ENCODE measurements at regions not wholly inside any gene's neighbourhood (a gene's known extent, or its start where the extent isn't known, plus 50 kb on each side); places are given as distances from the start of the nearest gene placed in this dataset.

DNA sequence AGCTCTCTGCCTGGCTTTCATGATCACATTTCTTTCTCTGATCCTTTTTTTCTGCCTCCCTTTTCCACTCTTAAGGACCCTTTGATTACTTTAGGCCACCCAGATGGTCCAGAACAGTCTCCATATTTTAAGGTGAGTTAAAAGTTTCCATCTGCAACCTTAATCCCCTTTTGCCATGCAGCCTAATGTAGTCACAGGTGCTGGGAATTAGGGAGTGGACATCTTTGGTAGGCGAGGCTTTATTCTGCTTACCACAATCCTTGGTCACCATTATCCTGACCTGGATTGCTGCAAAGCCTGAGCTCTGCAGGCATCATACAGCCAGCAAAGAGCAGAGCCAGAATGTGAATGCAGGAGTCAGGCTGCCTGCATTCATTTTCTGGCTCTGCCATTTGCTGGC is 95.9 kb downstream of the XCL2 start:
- WGBS, 2 donors = 38 to 86% methylated on average over 1 of the region's 1 CpG
- H3K4me3 ChIP-seq (ENCODE audit: low read length in 2 of 2) = no peak overlapping the region
- ATAC-seq (ENCODE audit: low FRiP score) = no peak
- no peaks in the 10 kb centered on the region for H3K4me1 ChIP-seq (ENCODE audit: control insufficient read depth in 1 of 2, insufficient read depth in 2 of 2, low read length in 2 of 2)
- no peak for DNase-seq
- intact Hi-C loops (cut with DNase I) = no loop called here
- no peaks in the 10 kb centered on the region for H3K27me3 ChIP-seq (ENCODE audit: control insufficient read depth in 1 of 2, insufficient read depth in 2 of 2, low read length in 1 of 2)
- H3K36me3 ChIP-seq (ENCODE audit: control insufficient read depth in 1 of 2, insufficient read depth in 2 of 2, low read length in 1 of 2) = peaks cover 0 to 2% of the 10 kb centered on the region in 2 donors
- H3K27ac ChIP-seq (ENCODE audit: low read depth in 1 of 2, low read length in 2 of 2) = no peak overlapping the region
- peaks cover 2% of the 10 kb centered on the region for H3K9me3 ChIP-seq (ENCODE audit: control insufficient read depth, low read length)

DNA sequence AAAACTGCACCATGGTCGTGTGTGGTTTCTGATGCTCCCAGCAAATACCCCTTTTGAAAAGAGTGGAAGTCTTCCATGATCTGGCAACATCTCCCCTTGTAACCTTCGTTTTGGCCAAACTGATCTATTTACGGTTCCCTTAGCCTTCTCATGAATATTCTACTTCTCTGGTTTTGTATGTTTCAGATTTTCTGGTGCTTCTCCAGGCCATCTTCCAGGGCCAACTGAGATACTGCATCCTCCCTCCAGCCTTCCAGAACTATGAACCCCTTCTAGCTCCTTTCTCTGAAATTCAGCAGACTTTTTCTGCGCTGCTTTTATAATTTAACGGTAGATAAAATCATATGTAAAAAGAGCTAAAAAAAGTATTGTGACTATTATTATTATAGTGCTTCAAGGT is 97.7 kb downstream of the XCL2 start:
- no peak overlapping the region for H3K4me3 ChIP-seq (ENCODE audit: low read length in 2 of 2)
- ATAC-seq (ENCODE audit: low FRiP score) = no peak
- no peaks in the 10 kb centered on the region for H3K27me3 ChIP-seq (ENCODE audit: control insufficient read depth in 1 of 2, insufficient read depth in 2 of 2, low read length in 1 of 2)
- intact Hi-C loops (cut with DNase I) = no loop called here
- DNase-seq = no peak
- no peaks in the 10 kb centered on the region for H3K9me3 ChIP-seq (ENCODE audit: control insufficient read depth, low read length)
- no peak overlapping the region for H3K27ac ChIP-seq (ENCODE audit: low read depth in 1 of 2, low read length in 2 of 2)
- H3K36me3 ChIP-seq (ENCODE audit: control insufficient read depth in 1 of 2, insufficient read depth in 2 of 2, low read length in 1 of 2) = peaks cover 0 to 2% of the 10 kb centered on the region in 2 donors
- 84% methylated on average over 5 of the region's 5 CpGs for WGBS, 2 donors
- no peaks in the 10 kb centered on the region for H3K4me1 ChIP-seq (ENCODE audit: control insufficient read depth in 1 of 2, insufficient read depth in 2 of 2, low read length in 2 of 2)

- intact Hi-C loops (cut with DNase I) = no loop called here
These were observed 99.9 kb downstream of the XCL2 start for GRCh38 chr1:168443899-168444298.

DNA sequence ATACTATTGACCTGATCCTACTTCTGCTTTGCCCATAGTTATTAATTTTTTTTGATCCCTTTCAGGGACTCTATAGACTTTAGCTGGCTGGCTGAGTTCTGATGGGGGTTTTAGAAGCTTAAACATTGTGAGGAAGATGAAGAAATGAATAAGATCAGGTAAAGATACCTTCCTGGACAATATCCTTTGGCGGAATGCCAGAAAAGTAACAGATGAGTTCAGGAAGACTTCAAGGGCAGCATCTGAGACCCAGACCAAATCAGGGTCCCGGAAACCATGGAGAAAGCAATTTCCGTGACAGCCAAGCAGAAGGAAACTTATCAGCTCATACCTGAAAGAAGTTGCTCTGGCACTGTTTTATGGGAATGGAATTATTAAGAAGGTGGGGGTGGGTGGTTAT is 100.4 kb downstream of the XCL2 start:
- no peaks in the 10 kb centered on the region for H3K4me1 ChIP-seq (ENCODE audit: control insufficient read depth in 1 of 2, insufficient read depth in 2 of 2, low read length in 2 of 2)
- ATAC-seq (ENCODE audit: low FRiP score) (no peak), DNase-seq (no peak)
- H3K27me3 ChIP-seq (ENCODE audit: control insufficient read depth in 1 of 2, insufficient read depth in 2 of 2, low read length in 1 of 2) = no peaks in the 10 kb centered on the region
- no peaks in the 10 kb centered on the region for H3K36me3 ChIP-seq (ENCODE audit: control insufficient read depth in 1 of 2, insufficient read depth in 2 of 2, low read length in 1 of 2)
- no peak overlapping the region for H3K4me3 ChIP-seq (ENCODE audit: low read length in 2 of 2)
- H3K27ac ChIP-seq (ENCODE audit: low read depth in 1 of 2, low read length in 2 of 2) = no peak overlapping the region
- intact Hi-C loops (cut with DNase I) = no loop called here
- WGBS, 2 donors = 87% methylated on average over 3 of the region's 3 CpGs
- H3K9me3 ChIP-seq (ENCODE audit: control insufficient read depth, low read length) = no peaks in the 10 kb centered on the region

More at GRCh38 chr1:168443899-168444298, 99.9 kb downstream of the XCL2 start:
- Histone ChIP-seq H3K36me3 (ENCODE audit: control insufficient read depth in 1 of 2, insufficient read depth in 2 of 2, low read length in 1 of 2) (no peaks in the 10 kb centered on the region), H3K4me1 (ENCODE audit: control insufficient read depth in 1 of 2, insufficient read depth in 2 of 2, low read length in 2 of 2) (no peaks in the 10 kb centered on the region), H3K9me3 (ENCODE audit: control insufficient read depth, low read length) (no peaks in the 10 kb centered on the region), H3K4me3 (ENCODE audit: low read length in 2 of 2) (no peak overlapping the region), H3K27ac (ENCODE audit: low read depth in 1 of 2, low read length in 2 of 2) (no peak overlapping the region), H3K27me3 (ENCODE audit: control insufficient read depth in 1 of 2, insufficient read depth in 2 of 2, low read length in 1 of 2) (no peaks in the 10 kb centered on the region)
- ATAC-seq (ENCODE audit: low FRiP score) (no peak), DNase-seq (no peak)
- 86 to 94% methylated on average over 5 of the region's 5 CpGs for WGBS, 2 donors

DNA sequence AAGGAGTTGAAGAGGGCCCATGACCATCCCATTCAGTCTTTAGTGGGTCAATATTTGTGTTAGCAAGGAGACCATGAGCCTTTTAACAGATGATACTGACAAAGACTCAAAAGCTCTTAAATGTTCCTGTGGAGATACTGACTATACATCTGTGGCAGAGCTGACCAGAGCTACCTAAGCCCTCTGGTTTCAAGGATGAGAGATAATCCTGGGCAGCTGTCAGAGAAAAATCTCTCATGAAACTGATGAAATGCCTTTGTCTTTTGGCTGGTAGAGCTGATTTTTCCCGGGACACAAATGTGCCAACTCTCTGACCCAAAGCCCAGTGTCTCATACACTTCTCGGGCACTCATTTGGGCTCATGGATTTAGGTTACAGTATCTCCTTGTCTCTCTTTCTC is 100.9 kb downstream of the XCL2 start:
- Histone ChIP-seq H3K4me3 (ENCODE audit: low read length in 2 of 2) (no peak overlapping the region), H3K4me1 (ENCODE audit: control insufficient read depth in 1 of 2, insufficient read depth in 2 of 2, low read length in 2 of 2) (no peaks in the 10 kb centered on the region), H3K27me3 (ENCODE audit: control insufficient read depth in 1 of 2, insufficient read depth in 2 of 2, low read length in 1 of 2) (no peaks in the 10 kb centered on the region), H3K9me3 (ENCODE audit: control insufficient read depth, low read length) (no peaks in the 10 kb centered on the region), H3K36me3 (ENCODE audit: control insufficient read depth in 1 of 2, insufficient read depth in 2 of 2, low read length in 1 of 2) (no peaks in the 10 kb centered on the region), H3K27ac (ENCODE audit: low read depth in 1 of 2, low read length in 2 of 2) (no peak overlapping the region)
- no peak for ATAC-seq (ENCODE audit: low FRiP score)
- DNase-seq = no peak
- 85 to 89% methylated on average over 2 of the region's 2 CpGs for WGBS, 2 donors
- intact Hi-C loops (cut with DNase I) = no loop called here

DNA sequence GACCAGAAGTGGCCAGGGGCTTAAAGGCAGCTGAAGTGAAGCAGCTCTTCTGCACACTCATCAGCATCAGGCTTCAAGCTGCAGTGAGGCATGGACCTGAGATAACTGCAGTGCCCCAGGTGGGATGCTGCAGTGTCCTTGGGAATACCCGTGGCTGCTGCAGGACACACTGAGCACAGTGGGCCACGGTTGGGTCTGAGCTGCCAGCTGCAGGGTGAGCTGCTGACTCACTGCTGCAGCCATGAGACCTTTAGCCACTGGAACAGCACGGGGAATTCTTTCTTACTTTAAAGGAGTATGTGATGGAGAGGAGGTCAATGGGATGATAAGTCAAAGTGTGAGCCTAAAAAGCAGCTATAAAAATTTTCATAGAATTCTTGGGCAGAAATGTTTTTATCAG is 102.1 kb downstream of the XCL2 start:
- H3K27ac ChIP-seq (ENCODE audit: low read depth in 1 of 2, low read length in 2 of 2) = no peak overlapping the region
- H3K27me3 ChIP-seq (ENCODE audit: control insufficient read depth in 1 of 2, insufficient read depth in 2 of 2, low read length in 1 of 2) = no peaks in the 10 kb centered on the region
- no peaks in the 10 kb centered on the region for H3K4me1 ChIP-seq (ENCODE audit: control insufficient read depth in 1 of 2, insufficient read depth in 2 of 2, low read length in 2 of 2)
- H3K4me3 ChIP-seq (ENCODE audit: low read length in 2 of 2) = no peak overlapping the region
- DNase-seq (no peak), ATAC-seq (ENCODE audit: low FRiP score) (no peak)
- H3K36me3 ChIP-seq (ENCODE audit: control insufficient read depth in 1 of 2, insufficient read depth in 2 of 2, low read length in 1 of 2) = no peaks in the 10 kb centered on the region
- no peaks in the 10 kb centered on the region for H3K9me3 ChIP-seq (ENCODE audit: control insufficient read depth, low read length)
- intact Hi-C loops (cut with DNase I) = loop anchor here in 1 of 2 donors (2.0 kb wide), 1 partner anchor 131 kb away; no protein-coding TSS in a partner anchor
- 55 to 63% methylated on average over 3 of the region's 3 CpGs for WGBS, 2 donors

DNA sequence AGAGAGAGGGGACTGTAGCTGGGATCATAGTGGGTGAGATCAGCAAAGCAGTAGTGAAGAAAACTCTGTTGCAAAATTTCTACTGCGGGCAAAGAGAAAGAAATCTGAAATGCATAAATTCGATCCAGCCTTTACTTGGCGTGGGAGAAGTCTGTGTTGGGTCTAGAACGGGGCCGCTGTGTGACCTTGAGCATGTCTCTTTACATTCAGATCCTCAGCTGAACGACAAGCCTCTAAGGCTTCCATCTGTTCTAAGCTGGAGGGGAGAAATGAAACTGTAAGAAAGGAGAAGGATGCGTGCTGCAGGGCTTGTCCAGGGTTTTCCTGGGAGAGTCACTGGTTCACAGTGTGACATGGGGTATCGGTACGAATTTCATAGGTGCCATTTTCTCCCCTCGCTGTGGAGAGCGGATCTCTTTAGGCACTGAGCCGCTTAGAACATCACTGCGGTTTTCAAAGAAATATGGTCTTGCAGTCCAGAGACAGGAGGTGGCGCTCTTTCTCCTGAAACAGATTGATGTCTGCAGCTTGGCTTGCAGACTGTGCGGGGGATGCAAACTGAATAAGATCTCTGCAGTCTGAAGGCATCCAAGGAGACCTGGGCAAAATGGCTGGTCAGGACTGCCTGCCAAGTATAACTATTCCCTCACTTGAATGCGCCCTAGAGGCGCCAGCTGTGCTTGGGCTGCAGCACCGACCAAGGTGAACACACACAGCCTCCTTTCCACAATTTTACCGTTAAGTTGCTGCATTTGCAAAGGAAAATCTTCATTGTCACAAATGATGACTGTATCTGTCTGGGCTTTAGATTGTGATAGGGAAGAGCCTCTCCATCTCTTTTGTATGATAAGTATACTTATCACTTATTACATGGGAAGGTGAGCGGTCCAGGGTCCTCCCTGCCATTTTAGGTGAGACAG is 104.1 kb downstream of the XCL2 start:
- no peak overlapping the region for H3K4me3 ChIP-seq (ENCODE audit: low read length in 2 of 2)
- no peaks in the 10 kb centered on the region for H3K9me3 ChIP-seq (ENCODE audit: control insufficient read depth, low read length)
- no peaks in the 10 kb centered on the region for H3K36me3 ChIP-seq (ENCODE audit: control insufficient read depth in 1 of 2, insufficient read depth in 2 of 2, low read length in 1 of 2)
- H3K4me1 ChIP-seq (ENCODE audit: control insufficient read depth in 1 of 2, insufficient read depth in 2 of 2, low read length in 2 of 2) = no peaks in the 10 kb centered on the region
- intact Hi-C loops (cut with DNase I) = loop anchor here in 1 of 2 donors (2.0 kb wide), 1 partner anchor 133 kb away; no protein-coding TSS in a partner anchor
- DNase-seq (peak in 1 of 2 donors; percentile 81), ATAC-seq (ENCODE audit: low FRiP score) (peak; percentile 82)
- WGBS, 2 donors = 34 to 38% methylated on average over 20 of the region's 20 CpGs
- no peaks in the 10 kb centered on the region for H3K27me3 ChIP-seq (ENCODE audit: control insufficient read depth in 1 of 2, insufficient read depth in 2 of 2, low read length in 1 of 2)
- H3K27ac ChIP-seq (ENCODE audit: low read depth in 1 of 2, low read length in 2 of 2) = no peak overlapping the region

DNA sequence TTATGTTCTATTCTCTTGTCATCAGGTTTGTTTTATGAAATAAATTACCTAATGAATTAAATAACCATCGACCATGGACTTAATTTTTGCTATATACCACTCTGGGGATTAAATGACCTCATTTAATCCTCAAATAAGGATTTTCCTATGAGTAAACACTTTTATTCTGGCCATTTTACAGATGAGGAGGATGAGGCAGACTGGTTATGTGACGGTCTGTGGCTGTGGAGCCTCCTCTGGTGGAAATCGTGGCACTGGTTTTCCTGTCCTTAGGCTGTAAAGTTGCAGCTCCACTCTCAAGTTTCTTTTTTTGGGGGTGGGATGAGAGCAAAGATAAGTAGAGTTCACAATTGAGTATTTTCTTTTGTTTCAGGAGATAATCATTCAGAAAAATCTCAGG is 105.2 kb downstream of the XCL2 start:
- H3K4me1 ChIP-seq (ENCODE audit: control insufficient read depth in 1 of 2, insufficient read depth in 2 of 2, low read length in 2 of 2) = no peaks in the 10 kb centered on the region
- no peak for ATAC-seq (ENCODE audit: low FRiP score)
- H3K9me3 ChIP-seq (ENCODE audit: control insufficient read depth, low read length) = no peaks in the 10 kb centered on the region
- intact Hi-C loops (cut with DNase I) = no loop called here
- no peak overlapping the region for H3K4me3 ChIP-seq (ENCODE audit: low read length in 2 of 2)
- 62 to 71% methylated on average over 3 of the region's 3 CpGs for WGBS, 2 donors
- no peak for DNase-seq
- H3K36me3 ChIP-seq (ENCODE audit: control insufficient read depth in 1 of 2, insufficient read depth in 2 of 2, low read length in 1 of 2) = no peaks in the 10 kb centered on the region
- no peak overlapping the region for H3K27ac ChIP-seq (ENCODE audit: low read depth in 1 of 2, low read length in 2 of 2)
- no peaks in the 10 kb centered on the region for H3K27me3 ChIP-seq (ENCODE audit: control insufficient read depth in 1 of 2, insufficient read depth in 2 of 2, low read length in 1 of 2)

DNA sequence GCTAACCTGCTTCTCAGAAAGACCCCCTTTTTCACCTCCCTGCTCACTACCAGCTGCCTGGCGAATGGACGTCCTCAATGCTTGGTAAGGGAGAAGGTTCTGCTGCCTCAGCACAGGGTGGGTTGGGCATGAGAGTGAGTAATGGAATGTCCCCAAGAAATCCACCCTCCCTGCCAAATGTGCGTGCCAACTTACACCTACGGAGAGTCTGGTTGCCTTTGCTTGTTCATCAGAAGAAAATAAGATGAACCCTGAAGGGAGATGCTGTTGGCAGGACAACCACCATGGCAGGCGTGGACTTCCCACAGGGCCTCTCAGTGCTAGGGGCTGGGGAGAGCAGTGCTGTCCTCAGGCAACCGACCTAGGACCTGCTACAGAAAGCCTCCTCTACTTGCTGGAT is 106.0 kb downstream of the XCL2 start:
- intact Hi-C loops (cut with DNase I) = no loop called here

More for the DNA sequence above, 106.0 kb downstream of the XCL2 start:
- 56 to 69% methylated on average over 6 of the region's 6 CpGs for WGBS, 2 donors
- DNase-seq = peak in 1 of 2 donors; percentile 45
- H3K36me3 ChIP-seq (ENCODE audit: control insufficient read depth in 1 of 2, insufficient read depth in 2 of 2, low read length in 1 of 2) = no peaks in the 10 kb centered on the region
- no peak for ATAC-seq (ENCODE audit: low FRiP score)
- H3K27ac ChIP-seq (ENCODE audit: low read depth in 1 of 2, low read length in 2 of 2) = no peak overlapping the region
- no peak overlapping the region for H3K4me3 ChIP-seq (ENCODE audit: low read length in 2 of 2)
- no peaks in the 10 kb centered on the region for H3K27me3 ChIP-seq (ENCODE audit: control insufficient read depth in 1 of 2, insufficient read depth in 2 of 2, low read length in 1 of 2)
- no peaks in the 10 kb centered on the region for H3K9me3 ChIP-seq (ENCODE audit: control insufficient read depth, low read length)
- no peaks in the 10 kb centered on the region for H3K4me1 ChIP-seq (ENCODE audit: control insufficient read depth in 1 of 2, insufficient read depth in 2 of 2, low read length in 2 of 2)
